PFSK-1 (cell line): ENCODE measurements at regions not wholly inside any gene's neighbourhood (a gene's known extent, or its start where the extent isn't known, plus 50 kb on each side); places are given as distances from the start of the nearest gene placed in this dataset.

Experiments used
- FOXP2 ChIP-seq: optimal IDR thresholded peaks from 2 replicates; pipeline ENCODE3; 2011; ENCODE audit warnings: borderline replicate concordance, control low read depth, inconsistent platforms; ENCODE audit not compliant: insufficient read depth; ENCODE audit errors: extremely low read length, extremely low read depth
- POLR2AphosphoS5 ChIP-seq: IDR thresholded peaks from 2 replicates; pipeline ENCODE4 v1.6.1; 2012; ENCODE audit warnings: low read depth, mild to moderate bottlenecking, control low read depth, low read length, moderate library complexity
- REST ChIP-seq, 2 experiments: IDR thresholded peaks; 2 replicates each; pipeline versions ENCODE4 v1.6.1 to v1.8.0; 2011 to 2012; ENCODE audit warnings: low read depth in 2 of 2, low read length in 2 of 2, control low read depth in 1 of 2, inconsistent platforms in 1 of 2, mild to moderate bottlenecking in 1 of 2, moderate library complexity in 1 of 2; ENCODE audit not compliant: insufficient read depth in 1 of 2
- SIN3A ChIP-seq: IDR thresholded peaks from 2 replicates; pipeline ENCODE4 v1.6.1; 2012; ENCODE audit warnings: mild to moderate bottlenecking, low read length, moderate library complexity, borderline replicate concordance; ENCODE audit not compliant: insufficient read depth
- TAF1 ChIP-seq: IDR thresholded peaks from 2 replicates; pipeline ENCODE4 v1.6.1; 2012; ENCODE audit warnings: low read length, control low read depth, borderline replicate concordance; ENCODE audit not compliant: insufficient read depth

GRCh38 chr2:147588191-147588590 lies 256.6 kb upstream of the ACVR2A start:
- no peak for TF ChIP-seq POLR2AphosphoS5
- TF ChIP-seq FOXP2: no peak
- TF ChIP-seq TAF1: no peak
- no peak for TF ChIP-seq REST (IDR thresholded peaks at IDR 0.05; ENCODE audit: insufficient read depth in 1 of 2, low read depth in 2 of 2, low read length in 2 of 2)

- no peak for TF ChIP-seq FOXP2
- no peak for TF ChIP-seq POLR2AphosphoS5
- no peak for TF ChIP-seq TAF1
- TF ChIP-seq REST (IDR thresholded peaks at IDR 0.05; ENCODE audit: insufficient read depth in 1 of 2, low read depth in 2 of 2, low read length in 2 of 2): no peak
- TF ChIP-seq SIN3A: no peak
These were observed 266.3 kb upstream of the ACVR2A start for GRCh38 chr2:147578529-147578928.

GRCh38 chr2:147577998-147578380 lies 266.8 kb upstream of the ACVR2A start:
- TF ChIP-seq FOXP2: no peak
- TF ChIP-seq POLR2AphosphoS5: no peak
- TF ChIP-seq TAF1: no peak
- no peak for TF ChIP-seq REST (IDR thresholded peaks at IDR 0.05; ENCODE audit: insufficient read depth in 1 of 2, low read depth in 2 of 2, low read length in 2 of 2)
- no peak for TF ChIP-seq SIN3A

- TF ChIP-seq TAF1: no peak
- TF ChIP-seq POLR2AphosphoS5: no peak
- TF ChIP-seq REST (IDR thresholded peaks at IDR 0.05; ENCODE audit: insufficient read depth in 1 of 2, low read depth in 2 of 2, low read length in 2 of 2): no peak
These were observed 267.4 kb upstream of the ACVR2A start for GRCh38 chr2:147577323-147577997.

GRCh38 chr2:147575106-147575505 lies 269.7 kb upstream of the ACVR2A start:
- TF ChIP-seq REST (IDR thresholded peaks at IDR 0.05; ENCODE audit: insufficient read depth in 1 of 2, low read depth in 2 of 2, low read length in 2 of 2) (no peak), POLR2AphosphoS5 (no peak), TAF1 (no peak), SIN3A (no peak), FOXP2 (no peak)
